IMR-90 (cell line): ENCODE measurements at regions not wholly inside any gene's neighbourhood (a gene's known extent, or its start where the extent isn't known, plus 50 kb on each side); places are given as distances from the start of the nearest gene placed in this dataset.

Experiments
- ATAC-seq: fragments of 200-7000 bp; cut with Tn5 transposase; 2 replicates; pipeline ENCODE4 v1.9.1; 2020; ENCODE audit warnings: low read depth, mild to moderate bottlenecking, moderate library complexity
- BruUV-seq: library from RNA; stranded (reverse); fragments of 400-500 nt; replicated peaks from 2 replicates; lab custom pipeline; 2021; lab: Mats Ljungman, UMichigan
- CTCF ChIA-PET: fragments of 300-600 bp; formaldehyde crosslinking; extraction: SDS; loops from one replicate; lab custom pipeline; 2021; ENCODE audit warnings: antibody characterized with exemption; lab: Yijun Ruan, JAX
- POLR2A ChIA-PET: fragments of 300-600 bp; sonication (Branson Sonifier 250); formaldehyde crosslinking; loops from one replicate; lab custom pipeline; 2022; ENCODE audit warnings: antibody characterized with exemption; ENCODE audit not compliant: unreplicated experiment; lab: Charles Lee
- DNase-seq: peaks from one replicate; pipeline ENCODE4 v3.0.0; 2013
- H2AFZ ChIP-seq: replicated peaks from 2 replicates; pipeline ENCODE3; 2013; ENCODE audit warnings: low read length, mild to moderate bottlenecking; ENCODE audit not compliant: poor library complexity
- H2AK5ac ChIP-seq: 2 replicates; pipeline ENCODE4 v1.6.1; 2013; ENCODE audit warnings: low read depth, low read length, inconsistent platforms
- H2AK9ac ChIP-seq: replicated peaks from 2 replicates; pipeline ENCODE3; 2013; ENCODE audit warnings: mild to moderate bottlenecking, low read depth, low read length, moderate library complexity; ENCODE audit not compliant: poor library complexity
- H2BK120ac ChIP-seq: 2 replicates; pipeline ENCODE4 v1.6.1; 2013; ENCODE audit warnings: low read depth, low read length, inconsistent platforms
- H2BK15ac ChIP-seq: 3 replicates; pipeline ENCODE4 v1.6.1; 2013; ENCODE audit warnings: low read depth, low read length, inconsistent platforms
- H2BK20ac ChIP-seq: 2 replicates; pipeline ENCODE4 v1.6.1; 2013; ENCODE audit warnings: low read depth, mild to moderate bottlenecking, inconsistent platforms, low read length, moderate library complexity
- H2BK5ac ChIP-seq: 2 replicates; pipeline ENCODE4 v1.6.1; 2013; ENCODE audit warnings: mild to moderate bottlenecking, low read depth, low read length, inconsistent platforms; ENCODE audit not compliant: poor library complexity, severe bottlenecking
- H3K14ac ChIP-seq: replicated peaks from 2 replicates; pipeline ENCODE4 v1.6.1; 2013; ENCODE audit warnings: low read depth, low read length, inconsistent platforms
- H3K18ac ChIP-seq: 2 replicates; pipeline ENCODE4 v1.6.1; 2013; ENCODE audit warnings: low read depth, low read length, control low read depth
- H3K23ac ChIP-seq: 2 replicates; pipeline ENCODE4 v1.6.1; 2013; ENCODE audit warnings: low read depth, low read length, inconsistent platforms
- H3K27ac ChIP-seq: 2 replicates; pipeline ENCODE4 v1.5.1; 2013; ENCODE audit warnings: mild to moderate bottlenecking, control low read depth, low read length; ENCODE audit not compliant: insufficient read depth
- H3K27me3 ChIP-seq: 2 replicates; pipeline ENCODE4 v1.6.1; 2013; ENCODE audit warnings: low read length; ENCODE audit not compliant: control insufficient read depth, insufficient read depth
- H3K36me3 ChIP-seq: 2 replicates; pipeline ENCODE4 v1.6.1; 2013; ENCODE audit warnings: low read length, mixed read lengths; ENCODE audit not compliant: control insufficient read depth, insufficient read depth
- H3K4ac ChIP-seq: 2 replicates; pipeline ENCODE4 v1.6.1; 2013; ENCODE audit warnings: low read depth, low read length, inconsistent platforms
- H3K4me1 ChIP-seq: 2 replicates; pipeline ENCODE4 v1.6.1; 2013; ENCODE audit warnings: low read length, mixed read lengths; ENCODE audit not compliant: control insufficient read depth, insufficient read depth
- H3K4me2 ChIP-seq: 2 replicates; pipeline ENCODE4 v1.6.1; 2013; ENCODE audit warnings: low read depth, mild to moderate bottlenecking, control low read depth, low read length, moderate library complexity
- H3K4me3 ChIP-seq: 2 replicates; pipeline ENCODE4 v1.5.1; 2013; ENCODE audit warnings: low read depth, mild to moderate bottlenecking, control low read depth, low read length, moderate library complexity; ENCODE audit not compliant: insufficient read depth
- H3K56ac ChIP-seq: 2 replicates; pipeline ENCODE4 v1.6.1; 2013; ENCODE audit warnings: low read length, inconsistent platforms; ENCODE audit not compliant: insufficient read depth; ENCODE audit errors: extremely low read depth
- H3K79me1 ChIP-seq, 2 experiments: 2 replicates each; pipeline ENCODE4 v1.6.1; 2013; ENCODE audit warnings: low read length in 2 of 2, inconsistent platforms in 1 of 2, low read depth in 1 of 2
- H3K9ac ChIP-seq: 2 replicates; pipeline ENCODE4 v1.6.1; 2013; ENCODE audit warnings: low read depth, low read length, control low read depth
- H3K9me1 ChIP-seq: 2 replicates; pipeline ENCODE4 v1.6.1; 2013; ENCODE audit warnings: low read length, inconsistent platforms; ENCODE audit not compliant: insufficient read depth
- H3K9me3 ChIP-seq: 2 replicates; pipeline ENCODE4 v1.6.1; 2013; ENCODE audit warnings: low read length; ENCODE audit not compliant: control insufficient read depth, insufficient read depth
- H4K20me1 ChIP-seq: 2 replicates; pipeline ENCODE4 v1.6.1; 2013; ENCODE audit warnings: low read length, inconsistent platforms; ENCODE audit not compliant: insufficient read depth
- H4K5ac ChIP-seq: 2 replicates; pipeline ENCODE4 v1.6.1; 2013; ENCODE audit warnings: mild to moderate bottlenecking, low read depth, low read length, control low read depth
- H4K8ac ChIP-seq, 2 experiments: 2 replicates each; pipeline ENCODE4 v1.6.1; 2013; ENCODE audit warnings: low read depth in 2 of 2, low read length in 2 of 2, control low read depth in 1 of 2, inconsistent platforms in 1 of 2
- H4K91ac ChIP-seq: 2 replicates; pipeline ENCODE4 v1.6.1; 2013; ENCODE audit warnings: low read depth, low read length, inconsistent platforms; ENCODE audit not compliant: insufficient read depth
- CEBPB ChIP-seq: IDR thresholded peaks from 2 replicates; pipeline ENCODE4 v1.6.1; 2012; ENCODE audit warnings: low read depth, low read length, improper control_type of control experiment
- MAFK ChIP-seq: IDR thresholded peaks from 2 replicates; pipeline ENCODE4 v1.6.1; 2012; ENCODE audit warnings: low read depth, low read length, improper control_type of control experiment
- MAZ ChIP-seq: IDR thresholded peaks from 2 replicates; pipeline ENCODE4 v1.6.1; 2012; ENCODE audit warnings: low read depth, mild to moderate bottlenecking, low read length, improper control_type of control experiment, moderate library complexity, borderline replicate concordance
- WGBS, 2 experiments: methylation state at CpG; one replicate each; pipeline versions ENCODE4 v1.1.5 to v1.1.7; 2013; ENCODE audit warnings: missing lambda C conversion rate in 2 of 2; ENCODE audit not compliant: insufficient read length in 1 of 2; ENCODE audit errors: extremely low coverage in 2 of 2; 5-methylcytosine and 5-hydroxymethylcytosine counted together
- dilution Hi-C: fragments of 300-500 bp; cut with HindIII; formaldehyde crosslinking; loops from one replicate; pipeline ENCODE4 v1.14.3; 2018; ENCODE audit warnings: low sequenced_read_pairs; ENCODE audit not compliant: unreplicated experiment
- in situ Hi-C: fragments of 300-500 bp; cut with MboI; formaldehyde crosslinking; loops from 3 replicates; pipeline ENCODE4 v1.14.3; 2019; ENCODE audit warnings: low sequenced_read_pairs, inconsistent platforms, mixed read lengths
- intact Hi-C: fragments of 100-400 bp; cut with micrococcal nuclease; formaldehyde crosslinking; loops from 2 replicates; pipeline ENCODE4 v1.10.0; 2022

GRCh38 chr4:29566371-29566770 is 1153.8 kb upstream of the PCDH7 start:
- H3K36me3 ChIP-seq, result no peaks in the 10 kb centered on the region
- H3K4ac ChIP-seq, result no peak overlapping the region
- TF ChIP-seq MAZ (no peak), CEBPB (no peak), MAFK (no peak)
- no peak overlapping the region for H4K8ac ChIP-seq
- H2AK9ac ChIP-seq, result no peak overlapping the region
- H2BK15ac ChIP-seq, result no peak overlapping the region
- H3K9ac ChIP-seq, result no peak overlapping the region
- ATAC-seq (no peak), DNase-seq (no peak)
- WGBS, 2 experiments, result no CpG with 5 or more reads among the region's 1 CpG
- H3K9me3 ChIP-seq, result no peaks in the 10 kb centered on the region
- no peak overlapping the region for H4K91ac ChIP-seq
- ChIA-PET POLR2A (no interaction called here), CTCF (no interaction called here)
- H2BK120ac ChIP-seq, result no peak overlapping the region
- no peak overlapping the region for H2BK20ac ChIP-seq
- H3K79me1 ChIP-seq, result no peaks in the 10 kb centered on the region
- no peak overlapping the region for H3K14ac ChIP-seq
- dilution Hi-C loops (no loop called here), in situ Hi-C loops (no loop called here), intact Hi-C loops (no loop called here)
- H3K4me2 ChIP-seq, result no peak overlapping the region
- no peak overlapping the region for H3K56ac ChIP-seq
- no peaks in the 10 kb centered on the region for H4K20me1 ChIP-seq
- no peaks in the 10 kb centered on the region for H3K4me1 ChIP-seq
- no peak overlapping the region for H4K5ac ChIP-seq
- H3K9me1 ChIP-seq, result no peaks in the 10 kb centered on the region
- H3K23ac ChIP-seq, result no peak overlapping the region
- H3K27me3 ChIP-seq, result no peaks in the 10 kb centered on the region
- H3K27ac ChIP-seq, result no peak overlapping the region
- H3K4me3 ChIP-seq, result no peak overlapping the region
- no peak overlapping the region for H2AK5ac ChIP-seq
- H2AFZ ChIP-seq, result no peak overlapping the region
- no peak overlapping the region for H3K18ac ChIP-seq
- no peak overlapping the region for H2BK5ac ChIP-seq
- no TSS peak for BruUV-seq
